CD1c-positive myeloid dendritic cell (primary cell): ENCODE measurements at regions not wholly inside any gene's neighbourhood (a gene's known extent, or its start where the extent isn't known, plus 50 kb on each side); places are given as distances from the start of the nearest gene placed in this dataset.

ENCODE experiments used
- DNase-seq: peaks from one replicate; pipeline ENCODE4 v3.0.0-alpha.2; 2016; ENCODE audit errors: extremely low spot score

GRCh38 chr5:23089286-23089685, 236.1 kb upstream of the CDH12 start:
- no peak for DNase-seq

- no peak for DNase-seq
These were observed 231.7 kb upstream of the CDH12 start for GRCh38 chr5:23084815-23085214.

- DNase-seq = no peak
These were observed 219.0 kb upstream of the CDH12 start for GRCh38 chr5:23072179-23072578.

- no peak for DNase-seq
These were observed 218.5 kb upstream of the CDH12 start for GRCh38 chr5:23071682-23072081.

GRCh38 chr5:23064710-23065109, 211.6 kb upstream of the CDH12 start:
- DNase-seq = no peak

GRCh38 chr5:23053846-23054245, 200.7 kb upstream of the CDH12 start:
- DNase-seq = no peak

GRCh38 chr5:23042226-23042625, 189.1 kb upstream of the CDH12 start:
- no peak for DNase-seq

- no peak for DNase-seq
These were observed 182.5 kb upstream of the CDH12 start for GRCh38 chr5:23035555-23036090.

- no peak for DNase-seq
These were observed 180.7 kb upstream of the CDH12 start for GRCh38 chr5:23033864-23034263.

GRCh38 chr5:23029290-23029689, 176.1 kb upstream of the CDH12 start:
- no peak for DNase-seq

- DNase-seq = no peak
These were observed 175.4 kb upstream of the CDH12 start for GRCh38 chr5:23028445-23029021.

- no peak for DNase-seq
These were observed 174.7 kb upstream of the CDH12 start for GRCh38 chr5:23027830-23028229.

GRCh38 chr5:23027331-23027730, 174.2 kb upstream of the CDH12 start:
- no peak for DNase-seq

- no peak for DNase-seq
These were observed 173.4 kb upstream of the CDH12 start for GRCh38 chr5:23026252-23027170.

GRCh38 chr5:23025629-23026233, 172.6 kb upstream of the CDH12 start:
- DNase-seq = no peak

- no peak for DNase-seq
These were observed 171.3 kb upstream of the CDH12 start for GRCh38 chr5:23024470-23024869.

- no peak for DNase-seq
These were observed 161.7 kb upstream of the CDH12 start for GRCh38 chr5:23014825-23015224.

GRCh38 chr5:23014266-23014665, 161.1 kb upstream of the CDH12 start:
- DNase-seq = no peak

- no peak for DNase-seq
These were observed 160.4 kb upstream of the CDH12 start for GRCh38 chr5:23013395-23013998.

- DNase-seq = no peak
These were observed 159.7 kb upstream of the CDH12 start for GRCh38 chr5:23012842-23013241.

- no peak for DNase-seq
These were observed 154.6 kb upstream of the CDH12 start for GRCh38 chr5:23007762-23008161.

GRCh38 chr5:23007236-23007635, 154.1 kb upstream of the CDH12 start:
- DNase-seq = no peak
